ENCODE measurements at regions not wholly inside any gene's neighbourhood (a gene's known extent, or its start where the extent isn't known, plus 50 kb on each side); places are given as distances from the start of the nearest gene placed in this dataset.

DNA sequence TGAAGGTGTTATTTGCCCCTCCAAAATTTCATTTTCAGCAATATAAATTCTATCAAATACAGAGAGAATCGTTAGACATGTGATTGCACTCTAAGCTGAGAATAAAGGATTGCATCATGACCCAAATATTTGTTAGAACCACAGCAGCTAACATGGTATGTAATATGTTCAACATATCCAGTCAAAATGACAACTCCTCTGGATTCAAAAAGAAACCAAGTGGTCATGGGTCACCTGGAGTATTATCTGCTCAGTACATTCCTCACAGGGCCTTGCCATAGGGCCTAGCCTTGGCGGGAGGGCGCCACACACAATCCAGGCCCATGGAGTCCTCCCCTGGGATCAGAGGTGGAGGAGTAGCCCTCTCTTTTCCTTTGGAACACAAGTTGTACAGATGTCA, 179.2 kb downstream of the HSD17B3 start (continued):
- TF ChIP-seq EGR1 (IDR thresholded peaks at IDR 0.05; ENCODE audit: borderline replicate concordance, low read depth, low read length) (no peak), CHD1 (IDR thresholded peaks at IDR 0.05; ENCODE audit: low read depth, low read length) (no peak), RXRA (IDR thresholded peaks at IDR 0.05; ENCODE audit: insufficient read depth, low read depth, low read length) (no peak), POLR2AphosphoS5 (IDR thresholded peaks at IDR 0.05; ENCODE audit: low read depth, low read length) (no peak), ZNF274 (IDR thresholded peaks at IDR 0.05; ENCODE audit: borderline replicate concordance, extremely low read depth, low read length) (no peak), CEBPB (IDR thresholded peaks at IDR 0.05; ENCODE audit: low read depth, low read length) (no peak), POU5F1 (IDR thresholded peaks at IDR 0.05; ENCODE audit: low read depth, low read length) (no peak), RNF2 (IDR thresholded peaks at IDR 0.05; ENCODE audit: borderline replicate concordance, low read depth, low read length, missing control alignments, poor library complexity, severe bottlenecking) (no peak), POLR2A (IDR thresholded peaks at IDR 0.05; ENCODE audit: control extremely low read depth in 1 of 2, low read depth in 2 of 2, low read length in 2 of 2) (no peak), BRCA1 (IDR thresholded peaks at IDR 0.05; ENCODE audit: low read depth, low read length) (no peak)
